PFSK-1 (cell line): ENCODE measurements at regions not wholly inside any gene's neighbourhood (a gene's known extent, or its start where the extent isn't known, plus 50 kb on each side); places are given as distances from the start of the nearest gene placed in this dataset.

Experiments
- FOXP2 ChIP-seq: optimal IDR thresholded peaks from 2 replicates; pipeline ENCODE3; 2011; ENCODE audit warnings: borderline replicate concordance, control low read depth, inconsistent platforms; ENCODE audit not compliant: insufficient read depth; ENCODE audit errors: extremely low read length, extremely low read depth
- POLR2AphosphoS5 ChIP-seq: IDR thresholded peaks from 2 replicates; pipeline ENCODE4 v1.6.1; 2012; ENCODE audit warnings: low read depth, mild to moderate bottlenecking, control low read depth, low read length, moderate library complexity
- REST ChIP-seq, 2 experiments: IDR thresholded peaks; 2 replicates each; pipeline versions ENCODE4 v1.6.1 to v1.8.0; 2011 to 2012; ENCODE audit warnings: low read depth in 2 of 2, low read length in 2 of 2, control low read depth in 1 of 2, inconsistent platforms in 1 of 2, mild to moderate bottlenecking in 1 of 2, moderate library complexity in 1 of 2; ENCODE audit not compliant: insufficient read depth in 1 of 2
- SIN3A ChIP-seq: IDR thresholded peaks from 2 replicates; pipeline ENCODE4 v1.6.1; 2012; ENCODE audit warnings: mild to moderate bottlenecking, low read length, moderate library complexity, borderline replicate concordance; ENCODE audit not compliant: insufficient read depth
- TAF1 ChIP-seq: IDR thresholded peaks from 2 replicates; pipeline ENCODE4 v1.6.1; 2012; ENCODE audit warnings: low read length, control low read depth, borderline replicate concordance; ENCODE audit not compliant: insufficient read depth

GRCh38 chr5:173750538-173751265, 134.3 kb upstream of the BOD1 start:
- TF ChIP-seq REST (IDR thresholded peaks at IDR 0.05; ENCODE audit: insufficient read depth in 1 of 2, low read depth in 2 of 2, low read length in 2 of 2) (no peak), SIN3A (no peak), POLR2AphosphoS5 (no peak), TAF1 (no peak), FOXP2 (no peak)
